BLaER1 (cell line): ENCODE measurements at regions not wholly inside any gene's neighbourhood (a gene's known extent, or its start where the extent isn't known, plus 50 kb on each side); places are given as distances from the start of the nearest gene placed in this dataset.

Experiments used
- H3K27ac ChIP-seq: shearing (Covaris generic); formaldehyde crosslinking; 2 replicates; pipeline ENCODE4 v1.8.1; 2022
- H3K27me3 ChIP-seq: shearing (Covaris generic); formaldehyde crosslinking; 2 replicates; pipeline ENCODE4 v1.8.1; 2022
- H3K36me3 ChIP-seq: shearing (Covaris generic); formaldehyde crosslinking; 2 replicates; pipeline ENCODE4 v1.8.1; 2022
- H3K4me1 ChIP-seq: shearing (Covaris generic); formaldehyde crosslinking; 2 replicates; pipeline ENCODE4 v1.8.1; 2022
- H3K4me2 ChIP-seq: shearing (Covaris generic); formaldehyde crosslinking; 2 replicates; pipeline ENCODE4 v1.8.1; 2022
- H3K4me3 ChIP-seq: shearing (Covaris generic); formaldehyde crosslinking; 2 replicates; pipeline ENCODE4 v1.8.1; 2022
- H3K9ac ChIP-seq: shearing (Covaris generic); formaldehyde crosslinking; 2 replicates; pipeline ENCODE4 v1.8.1; 2022
- H3K9me3 ChIP-seq: shearing (Covaris generic); formaldehyde crosslinking; 2 replicates; pipeline ENCODE4 v1.8.1; 2022
- H4K20me1 ChIP-seq: shearing (Covaris generic); formaldehyde crosslinking; 2 replicates; pipeline ENCODE4 v1.8.1; 2022
- Cebpa-rat ChIP-seq: shearing (Covaris generic); IDR thresholded peaks from 2 replicates; pipeline ENCODE4 v1.8.1; 2022

- H3K4me3 ChIP-seq = no peak overlapping the region
- no peak overlapping the region for H3K9ac ChIP-seq
- H4K20me1 ChIP-seq = no peaks in the 10 kb centered on the region
- H3K9me3 ChIP-seq = peaks cover 11% of the 10 kb centered on the region
- H3K36me3 ChIP-seq = no peaks in the 10 kb centered on the region
- H3K4me1 ChIP-seq = peaks cover 36% of the 10 kb centered on the region
- peak overlapping the region; percentile 42; the same call in 1 of the 2 replicates for H3K27ac ChIP-seq
- TF ChIP-seq Cebpa-rat = no peak
- H3K27me3 ChIP-seq = no peaks in the 10 kb centered on the region
- H3K4me2 ChIP-seq = peak overlapping the region; percentile 63
Measured at GRCh38 chr6:14728396-14729024, 517.4 kb upstream of the JARID2 start.

GRCh38 chr6:14729129-14729871 lies 516.6 kb upstream of the JARID2 start:
- Histone ChIP-seq H4K20me1 (no peaks in the 10 kb centered on the region), H3K4me1 (peaks cover 43% of the 10 kb centered on the region), H3K4me2 (peak overlapping the region; percentile 63), H3K4me3 (0 out of 2 replicates have a peak overlapping the region, but pooled peaks have one; percentile 4), H3K27me3 (no peaks in the 10 kb centered on the region), H3K36me3 (no peaks in the 10 kb centered on the region), H3K9ac (no peak overlapping the region), H3K27ac (peak overlapping the region; percentile 42), H3K9me3 (peaks cover 6% of the 10 kb centered on the region)
- no peak for TF ChIP-seq Cebpa-rat

DNA sequence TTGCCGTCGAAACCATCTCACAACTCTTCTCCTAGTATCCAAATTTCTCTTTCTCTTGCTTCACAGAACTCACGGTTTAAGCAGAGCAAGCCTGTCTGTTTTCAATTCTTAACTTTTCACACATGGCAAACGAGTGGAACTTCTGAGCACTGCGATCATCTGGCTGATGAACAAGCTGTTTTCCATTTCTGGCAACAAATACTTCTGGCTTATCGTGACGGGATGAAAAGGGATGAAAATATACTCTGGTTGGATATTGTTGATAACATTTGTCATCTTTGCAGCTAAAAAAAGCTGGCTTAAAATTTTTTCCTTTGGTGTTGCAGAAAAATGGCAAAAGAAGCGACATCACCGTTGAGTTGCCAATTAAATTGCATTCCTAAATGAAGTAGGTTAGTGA lies 515.2 kb upstream of the JARID2 start:
- H3K27ac ChIP-seq = no peak overlapping the region
- peaks cover 57% of the 10 kb centered on the region for H3K4me1 ChIP-seq
- no peak overlapping the region for H3K4me2 ChIP-seq
- no peak for TF ChIP-seq Cebpa-rat
- H3K4me3 ChIP-seq = no peak overlapping the region
- H4K20me1 ChIP-seq = no peaks in the 10 kb centered on the region
- peaks cover 6% of the 10 kb centered on the region for H3K9me3 ChIP-seq
- no peaks in the 10 kb centered on the region for H3K27me3 ChIP-seq
- H3K9ac ChIP-seq = no peak overlapping the region
- H3K36me3 ChIP-seq = no peaks in the 10 kb centered on the region

DNA sequence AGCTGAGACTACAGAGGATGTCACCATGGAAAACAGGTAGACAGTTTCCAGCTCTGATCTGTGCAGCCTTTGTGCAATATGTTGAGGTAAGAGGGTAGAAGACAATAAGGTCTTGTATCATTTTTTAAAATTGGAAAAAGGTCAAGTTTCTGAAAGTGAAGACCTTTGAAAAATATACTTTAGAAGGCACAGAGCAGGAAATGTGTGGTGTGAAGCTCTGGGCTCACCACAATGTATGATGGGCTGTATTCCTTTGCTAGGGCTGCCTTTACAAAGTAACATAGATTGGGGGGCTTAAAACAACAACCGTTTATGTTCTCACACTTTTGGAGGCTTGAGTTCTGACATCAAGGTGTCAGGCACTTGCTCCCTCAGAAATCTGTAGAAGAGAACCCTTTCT lies 514.3 kb upstream of the JARID2 start:
- H3K27ac ChIP-seq = no peak overlapping the region
- H3K9me3 ChIP-seq = peaks cover 5% of the 10 kb centered on the region
- no peak overlapping the region for H3K4me3 ChIP-seq
- H3K9ac ChIP-seq = no peak overlapping the region
- no peaks in the 10 kb centered on the region for H3K27me3 ChIP-seq
- H3K4me1 ChIP-seq = peaks cover 67% of the 10 kb centered on the region
- no peak for TF ChIP-seq Cebpa-rat
- H3K36me3 ChIP-seq = no peaks in the 10 kb centered on the region
- no peaks in the 10 kb centered on the region for H4K20me1 ChIP-seq
- H3K4me2 ChIP-seq = no peak overlapping the region

- H3K4me1 ChIP-seq = peaks cover 74% of the 10 kb centered on the region
- no peak overlapping the region for H3K9ac ChIP-seq
- H3K27ac ChIP-seq = no peak overlapping the region
- no peaks in the 10 kb centered on the region for H4K20me1 ChIP-seq
- no peaks in the 10 kb centered on the region for H3K36me3 ChIP-seq
- TF ChIP-seq Cebpa-rat = no peak
- no peak overlapping the region for H3K4me3 ChIP-seq
- H3K27me3 ChIP-seq = no peaks in the 10 kb centered on the region
- no peak overlapping the region; the same call in 1 of the 2 replicates for H3K4me2 ChIP-seq
- H3K9me3 ChIP-seq = no peaks in the 10 kb centered on the region; the same call in 1 of the 2 replicates
Measured at GRCh38 chr6:14732226-14732843, 513.5 kb upstream of the JARID2 start.

DNA sequence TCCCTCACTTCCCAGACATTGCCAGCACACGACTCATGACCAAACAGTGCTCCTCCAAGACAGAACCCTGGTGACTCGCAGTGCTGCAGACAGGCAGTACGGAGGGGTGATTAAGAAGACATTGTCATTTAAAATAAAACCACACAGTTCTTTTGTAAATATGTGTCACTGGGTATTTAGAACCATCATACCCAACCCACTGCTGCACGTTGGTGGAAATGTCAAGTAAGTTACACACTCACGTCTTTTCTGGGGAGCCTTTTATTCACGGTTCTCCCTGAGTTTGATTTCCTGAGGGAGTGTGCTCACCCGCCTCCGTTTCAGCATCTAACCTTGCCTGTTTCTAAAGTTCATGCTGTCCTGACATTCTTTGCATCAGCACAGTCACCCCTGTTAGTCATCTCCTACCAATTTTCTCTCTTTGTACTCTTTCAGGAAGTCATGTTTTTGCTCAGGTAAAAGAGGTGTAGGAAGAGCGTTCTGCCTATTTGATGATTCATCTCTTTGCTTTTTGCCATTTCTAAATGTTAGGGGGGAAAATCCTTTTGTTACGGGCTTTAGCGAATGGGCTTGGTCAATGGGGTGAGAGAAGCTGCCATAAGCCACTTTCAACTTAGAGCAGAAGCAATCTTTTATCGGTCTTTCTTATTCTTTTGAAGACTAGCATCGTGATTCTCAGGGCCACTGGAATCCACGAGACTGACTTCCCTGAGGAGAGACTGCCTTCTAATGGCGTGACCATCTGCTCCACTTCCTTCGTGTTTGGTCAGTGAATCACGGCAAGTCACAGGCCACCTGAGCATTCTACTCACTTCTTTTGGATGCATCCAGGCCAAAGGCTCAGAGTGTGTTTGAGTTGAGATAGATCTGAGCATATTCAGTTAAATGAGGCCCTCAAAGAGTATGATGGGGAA lies 512.8 kb upstream of the JARID2 start:
- no peak for TF ChIP-seq Cebpa-rat
- no peak overlapping the region for H3K27ac ChIP-seq

GRCh38 chr6:14734052-14734415 lies 511.8 kb upstream of the JARID2 start:
- H4K20me1 ChIP-seq = no peaks in the 10 kb centered on the region
- no peak overlapping the region for H3K4me3 ChIP-seq
- no peak overlapping the region for H3K9ac ChIP-seq
- TF ChIP-seq Cebpa-rat = no peak
- peak overlapping the region; percentile 74 for H3K4me2 ChIP-seq
- peaks cover 78% of the 10 kb centered on the region for H3K4me1 ChIP-seq
- peak overlapping the region; percentile 45; the same call in 1 of the 2 replicates for H3K27ac ChIP-seq
- no peaks in the 10 kb centered on the region for H3K27me3 ChIP-seq
- H3K9me3 ChIP-seq = no peaks in the 10 kb centered on the region; the same call in 1 of the 2 replicates
- no peaks in the 10 kb centered on the region for H3K36me3 ChIP-seq

More for the DNA sequence above, 512.8 kb upstream of the JARID2 start:
- H3K36me3 ChIP-seq = no peaks in the 10 kb centered on the region
- H3K9ac ChIP-seq = no peak overlapping the region
- no peak overlapping the region for H3K4me3 ChIP-seq
- peaks cover 78% of the 10 kb centered on the region for H3K4me1 ChIP-seq
- H3K27me3 ChIP-seq = no peaks in the 10 kb centered on the region
- no peaks in the 10 kb centered on the region for H4K20me1 ChIP-seq
- H3K4me2 ChIP-seq = peak overlapping the region; percentile 74; the same call in 1 of the 2 replicates
- H3K9me3 ChIP-seq = no peaks in the 10 kb centered on the region; the same call in 1 of the 2 replicates

DNA sequence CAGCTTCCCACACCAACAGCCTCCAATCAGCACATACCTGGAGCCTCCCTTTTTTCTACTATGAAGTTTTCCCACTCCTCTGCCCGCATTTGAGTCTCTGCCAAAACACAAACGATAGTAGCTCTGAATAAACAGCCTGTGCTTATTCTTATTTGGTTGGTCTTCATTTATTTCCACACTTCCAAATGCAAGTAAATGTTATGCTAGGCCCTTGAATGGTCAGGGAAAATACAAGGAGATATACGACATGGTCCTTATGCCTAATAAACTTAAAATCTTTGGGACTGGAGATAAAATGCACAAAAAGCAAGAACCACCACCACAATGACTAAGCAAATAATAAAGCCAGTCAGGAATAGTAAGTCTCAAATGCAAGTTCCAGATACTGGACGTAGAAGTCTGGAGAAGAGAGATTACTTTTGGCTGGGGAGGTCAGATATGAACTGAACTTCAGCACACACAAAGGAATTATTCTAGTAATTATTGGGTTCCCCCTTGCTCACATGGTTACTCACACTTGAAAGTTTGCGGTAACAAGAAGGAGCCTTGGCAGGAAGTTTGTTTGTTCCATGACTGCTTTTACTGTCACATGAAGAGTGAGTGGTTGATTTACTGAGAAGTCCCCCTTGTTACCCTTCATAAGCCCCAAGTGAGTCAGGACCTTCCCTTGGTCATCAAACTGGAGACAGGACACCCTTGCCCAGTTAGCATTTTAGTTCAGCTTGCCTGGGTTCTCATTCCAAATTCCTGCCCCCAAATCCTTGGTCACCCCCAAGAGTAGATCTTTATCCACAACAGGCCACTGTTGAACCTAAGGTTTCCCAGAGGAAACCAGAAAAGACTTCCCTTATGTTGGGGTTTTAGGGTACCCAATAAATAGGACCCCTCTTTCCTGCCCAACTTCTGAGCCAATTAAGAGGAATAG lies 511.2 kb upstream of the JARID2 start:
- no peak overlapping the region for H3K9ac ChIP-seq
- TF ChIP-seq Cebpa-rat = no peak
- peak overlapping the region; percentile 74 for H3K4me2 ChIP-seq
- peak overlapping the region; percentile 45 for H3K27ac ChIP-seq
- H3K9me3 ChIP-seq = no peaks in the 10 kb centered on the region; the same call in 1 of the 2 replicates
- H3K4me3 ChIP-seq = no peak overlapping the region
- H3K36me3 ChIP-seq = no peaks in the 10 kb centered on the region
- H3K27me3 ChIP-seq = no peaks in the 10 kb centered on the region
- H4K20me1 ChIP-seq = no peaks in the 10 kb centered on the region
- H3K4me1 ChIP-seq = peaks cover 78% of the 10 kb centered on the region
